NCI-H1092 treated with DMSO at 0.1 percent for 48 hours (cell line): ENCODE measurements at regions not wholly inside any gene's neighbourhood (a gene's known extent, or its start where the extent isn't known, plus 50 kb on each side); places are given as distances from the start of the nearest gene placed in this dataset.

Experiments
- DNase-seq: peaks from one replicate; lab custom pipeline; 2025; lab: John Stamatoyannopoulos, UW

GRCh38 chrX:131894995-131895394, 128.1 kb upstream of the STK26 start:
- no peak for DNase-seq

GRCh38 chrX:131895807-131896206, 127.3 kb upstream of the STK26 start:
- DNase-seq: no peak

DNA sequence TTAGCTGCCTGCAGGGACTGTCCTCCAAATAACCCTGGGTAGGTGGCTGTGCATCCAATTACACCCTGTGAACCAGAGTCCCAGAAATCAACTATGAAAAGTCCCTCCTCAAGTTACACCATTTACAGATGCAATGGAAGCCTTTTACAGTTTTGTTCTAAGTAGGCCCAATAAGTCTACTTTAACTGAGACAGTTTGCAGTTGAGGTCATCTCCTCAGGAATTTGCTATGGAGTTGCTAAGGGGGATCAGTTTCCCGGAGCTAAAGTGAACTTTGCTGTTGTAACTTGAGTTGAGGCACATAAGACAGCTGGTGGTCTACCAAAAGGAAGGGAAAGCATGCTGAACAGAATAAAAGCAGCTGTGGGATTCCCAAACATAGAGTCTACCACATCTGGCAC, 121.6 kb upstream of the STK26 start:
- no peak for DNase-seq

DNA sequence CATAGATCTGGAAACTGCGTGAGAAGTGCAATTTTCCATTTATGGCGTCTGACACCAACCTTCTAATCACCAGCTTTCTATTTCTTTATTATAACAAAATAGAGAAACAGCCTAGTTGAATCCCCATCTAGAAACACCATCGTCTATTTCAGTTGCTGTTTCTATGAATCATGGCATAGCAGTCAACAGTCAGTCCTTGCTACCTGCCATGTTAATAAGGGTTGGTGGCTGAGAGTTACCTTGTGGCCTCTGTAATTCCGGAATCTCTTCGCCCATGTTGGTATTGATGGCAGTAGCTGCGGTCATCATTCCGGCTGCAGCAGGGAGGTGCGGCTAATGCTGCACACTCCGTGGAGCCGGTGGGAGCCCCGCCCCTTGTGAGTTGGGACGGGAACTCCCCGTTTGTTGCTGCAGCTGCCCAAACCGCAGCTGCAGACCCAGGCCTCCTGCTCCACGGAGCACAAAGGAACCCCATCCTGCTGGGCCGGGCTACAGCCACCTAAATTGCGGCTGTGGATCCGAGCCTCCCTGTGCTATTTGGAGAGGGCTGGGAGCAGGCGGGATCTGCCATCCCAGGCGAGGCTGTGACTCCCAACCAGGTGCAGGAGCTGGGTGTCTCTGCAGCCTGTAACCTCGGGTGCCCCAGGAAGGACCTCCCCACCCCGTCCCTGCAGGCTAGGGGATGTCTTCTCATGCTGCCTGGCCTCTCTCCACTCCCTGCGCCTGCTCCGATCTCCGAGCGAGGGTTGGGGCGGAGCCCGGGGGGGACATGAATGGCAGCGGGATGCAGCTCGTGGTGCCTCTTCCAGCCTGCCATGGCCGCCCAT, 115.4 kb upstream of the STK26 start:
- DNase-seq: no peak

DNA sequence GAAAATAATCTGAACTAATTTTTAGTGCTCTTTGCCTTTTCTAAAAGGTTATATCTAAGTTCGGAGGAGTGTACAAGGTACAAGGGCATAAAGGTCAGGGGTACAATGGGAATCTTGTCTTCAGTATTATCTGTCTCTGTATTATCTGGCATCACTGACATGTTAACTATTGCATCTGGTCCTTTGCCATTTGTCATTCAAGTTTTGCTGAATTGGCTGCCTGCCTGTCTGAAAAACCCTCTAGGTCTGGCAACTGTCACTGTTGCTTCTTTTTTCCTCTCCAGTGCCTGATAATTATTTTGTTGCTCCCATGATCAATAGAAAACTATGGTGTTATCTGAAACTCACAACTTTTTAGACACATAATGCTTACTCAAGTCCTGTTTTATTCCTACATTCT, 112.5 kb upstream of the STK26 start:
- no peak for DNase-seq

- DNase-seq: no peak
These were observed 107.6 kb upstream of the STK26 start for GRCh38 chrX:131915488-131915887.

DNA sequence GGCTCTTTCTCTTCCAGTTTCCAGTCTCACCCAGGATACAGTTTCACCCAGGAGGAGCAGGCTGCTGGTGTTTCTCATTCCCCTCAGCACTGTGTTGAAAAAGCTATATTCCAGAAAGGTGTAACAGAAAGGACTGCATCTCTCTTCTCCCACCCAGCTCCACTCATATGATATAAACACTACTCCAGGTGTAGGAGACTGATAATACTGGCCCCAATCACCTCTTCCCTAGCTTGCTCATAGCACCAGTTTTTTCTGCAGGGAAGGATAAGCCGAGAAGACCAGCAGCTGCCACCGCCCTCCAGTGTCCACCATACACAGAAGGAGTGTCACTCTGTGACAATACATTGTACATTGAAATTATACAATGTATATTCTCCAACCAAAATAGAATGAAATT, 105.5 kb upstream of the STK26 start:
- no peak for DNase-seq

GRCh38 chrX:131918839-131919238, 104.3 kb upstream of the STK26 start:
- no peak for DNase-seq

- DNase-seq: no peak
These were observed 99.4 kb upstream of the STK26 start for GRCh38 chrX:131923614-131924250.

- DNase-seq: no peak
These were observed 84.4 kb upstream of the STK26 start for GRCh38 chrX:131938749-131939148.

GRCh38 chrX:131942034-131942433, 81.1 kb upstream of the STK26 start:
- no peak for DNase-seq

DNA sequence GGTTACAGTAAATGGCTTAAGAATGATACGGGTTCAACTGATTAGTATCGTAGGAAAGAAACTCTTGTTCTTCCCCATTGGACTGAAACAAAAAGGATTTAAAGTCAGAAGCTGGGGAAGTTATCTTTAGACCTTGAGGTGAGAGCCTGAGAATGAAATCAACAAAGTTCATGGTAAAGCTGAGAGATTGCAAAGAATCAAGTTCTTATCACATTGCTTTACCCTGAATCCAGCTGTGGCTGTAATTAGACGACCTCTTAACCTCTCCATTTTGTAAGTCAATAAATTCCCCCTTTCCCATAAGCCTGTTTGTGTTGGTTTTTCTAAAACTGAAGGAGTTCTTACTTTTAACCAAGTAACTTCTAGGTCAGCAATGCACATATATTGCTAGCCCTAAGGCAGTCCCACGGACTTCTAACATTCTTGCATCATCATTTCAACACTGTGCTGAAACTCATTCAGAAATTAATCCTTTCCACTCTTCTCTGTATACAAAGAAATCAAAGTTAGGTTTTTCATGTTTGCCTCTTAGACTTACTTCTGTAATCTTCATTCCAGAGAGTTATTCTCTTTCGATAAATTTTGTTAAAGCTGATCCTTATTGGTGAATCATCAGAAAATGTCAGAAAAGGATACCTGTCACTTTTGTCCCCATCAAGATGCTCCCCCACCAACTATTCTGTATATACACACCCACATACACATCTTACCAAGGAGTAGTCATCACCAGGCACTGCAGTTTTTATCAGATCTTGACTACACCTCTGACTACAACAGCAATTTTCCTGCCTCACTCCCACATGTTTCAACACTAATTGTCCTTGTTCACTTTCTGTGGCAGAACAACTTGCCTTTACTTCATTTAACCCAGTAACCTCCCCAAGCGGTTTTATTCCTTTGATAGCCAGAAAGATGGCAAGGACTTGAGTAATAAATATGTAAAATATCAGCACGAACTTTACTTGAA, 77.9 kb upstream of the STK26 start:
- no peak for DNase-seq

DNA sequence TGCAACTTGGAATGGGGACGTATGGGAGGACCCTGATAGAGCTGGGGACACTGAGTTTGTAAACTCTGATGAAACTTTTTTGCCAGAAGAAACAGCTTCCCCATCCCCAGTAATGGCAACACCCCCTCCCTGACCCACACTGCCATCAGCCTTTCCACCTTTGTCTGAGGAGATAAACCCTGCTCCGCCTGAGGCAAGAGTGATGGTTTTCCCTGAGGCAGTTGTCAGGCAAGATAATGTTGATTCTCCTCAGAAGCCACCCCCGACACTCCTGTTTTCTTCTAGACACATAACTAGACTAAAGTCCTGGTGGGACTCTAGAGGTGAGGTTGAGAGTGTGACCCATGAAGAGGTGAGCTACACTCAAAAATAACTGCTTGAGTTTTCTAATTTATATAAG, 71.9 kb upstream of the STK26 start:
- DNase-seq: no peak

DNA sequence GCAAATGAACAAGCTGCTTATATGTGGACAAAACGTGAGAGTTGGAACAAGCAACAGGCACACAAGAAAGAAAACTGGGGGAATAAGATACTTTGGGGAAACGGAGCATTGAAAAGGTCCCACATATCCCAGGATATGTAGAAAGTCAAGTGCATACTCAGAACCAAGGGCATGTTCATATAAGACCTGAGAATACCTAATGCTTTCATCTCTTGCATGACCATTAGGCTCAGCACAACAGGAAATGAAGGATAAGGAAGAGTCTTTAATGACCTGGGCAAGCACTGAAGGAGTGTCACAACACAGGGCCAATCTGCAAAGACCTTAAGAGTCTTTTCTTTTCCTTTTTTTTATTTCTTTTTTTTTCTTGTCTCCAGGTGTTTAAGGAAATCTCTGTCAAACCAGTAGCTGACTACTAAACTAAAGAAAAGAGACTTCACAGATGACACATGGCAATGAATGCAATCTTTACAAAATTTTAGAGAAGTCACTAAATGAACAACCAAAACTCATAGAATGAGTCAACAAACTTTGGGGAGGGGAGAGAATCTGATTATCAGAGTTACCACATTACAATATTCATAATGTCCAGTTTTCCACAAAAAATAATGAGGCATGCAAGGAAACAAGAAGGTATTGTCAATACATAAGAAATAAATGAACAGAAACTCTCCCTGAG, 67.9 kb upstream of the STK26 start:
- DNase-seq: no peak

GRCh38 chrX:131958724-131959123, 64.4 kb upstream of the STK26 start:
- DNase-seq: no peak

DNA sequence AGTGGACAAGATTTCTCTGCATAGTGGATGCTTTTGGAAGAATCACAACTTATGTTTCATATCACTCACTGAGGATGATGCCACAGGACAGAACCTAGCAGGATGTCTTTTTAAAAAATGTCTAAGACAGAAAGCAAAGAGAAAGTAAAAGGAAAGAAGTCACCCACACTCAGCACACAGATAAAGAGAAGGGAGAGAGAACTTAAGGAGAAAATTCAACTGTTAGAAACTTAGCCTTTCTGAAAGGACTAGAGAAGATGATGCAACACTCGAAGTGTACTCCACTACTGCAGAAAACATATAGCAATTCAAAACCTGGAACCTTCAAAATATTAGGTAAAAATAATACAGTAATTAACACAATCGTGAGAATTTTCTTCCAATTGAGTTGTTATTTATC, 52.8 kb upstream of the STK26 start:
- no peak for DNase-seq
